DND-41 (cell line): ENCODE measurements at regions not wholly inside any gene's neighbourhood (a gene's known extent, or its start where the extent isn't known, plus 50 kb on each side); places are given as distances from the start of the nearest gene placed in this dataset.

ENCODE experiments used
- ATAC-seq: fragments of 200-7000 bp; cut with Tn5 transposase; 3 replicates; pipeline ENCODE4 v1.9.1; 2021; ENCODE audit warnings: low read depth; ENCODE audit not compliant: insufficient read depth
- DNase-seq: peaks from one replicate; pipeline ENCODE4 v3.0.0-alpha.2; 2020
- H2AFZ ChIP-seq: 2 replicates; pipeline ENCODE4 v1.6.0; 2012; ENCODE audit warnings: low read depth, low read length
- H3K27ac ChIP-seq: 2 replicates; pipeline ENCODE4 v1.5.1; 2012; ENCODE audit warnings: low read length, inconsistent platforms
- H3K27me3 ChIP-seq: fragments of 200-600 bp; sonication (generic); 2 replicates; pipeline ENCODE4 v1.6.0; 2012; ENCODE audit warnings: low read length, mild to moderate bottlenecking, inconsistent platforms; ENCODE audit not compliant: insufficient read depth, poor library complexity
- H3K36me3 ChIP-seq: 2 replicates; pipeline ENCODE4 v1.5.1; 2012; ENCODE audit warnings: low read length, inconsistent platforms; ENCODE audit not compliant: insufficient read depth
- H3K4me1 ChIP-seq: 2 replicates; pipeline ENCODE4 v1.5.1; 2012; ENCODE audit warnings: mild to moderate bottlenecking, low read length; ENCODE audit not compliant: insufficient read depth
- H3K4me2 ChIP-seq: 2 replicates; pipeline ENCODE4 v1.6.0; 2012; ENCODE audit warnings: mild to moderate bottlenecking, moderate library complexity, low read length, inconsistent platforms; ENCODE audit not compliant: insufficient read depth
- H3K4me3 ChIP-seq, 2 experiments: fragments of 200-600 bp in 1 of 2; shearing (Covaris generic) in 1 of 2; 2 replicates each; pipeline ENCODE4 v1.5.1; 2012 to 2016; ENCODE audit warnings: inconsistent platforms in 2 of 2, low read length in 2 of 2, mild to moderate bottlenecking in 2 of 2, low read depth in 1 of 2, moderate library complexity in 1 of 2
- H3K79me2 ChIP-seq: 2 replicates; pipeline ENCODE4 v1.6.0; 2012; ENCODE audit warnings: low read length, inconsistent platforms; ENCODE audit not compliant: insufficient read depth
- H3K9ac ChIP-seq: 2 replicates; pipeline ENCODE4 v1.6.0; 2012; ENCODE audit warnings: low read depth, mild to moderate bottlenecking, inconsistent platforms, low read length, moderate library complexity
- H3K9me3 ChIP-seq: 2 replicates; pipeline ENCODE4 v1.5.1; 2012; ENCODE audit warnings: low read length, moderate library complexity, mild to moderate bottlenecking, inconsistent platforms; ENCODE audit not compliant: insufficient read depth, severe bottlenecking
- H4K20me1 ChIP-seq: 2 replicates; pipeline ENCODE4 v1.6.0; 2012; ENCODE audit warnings: low read length; ENCODE audit not compliant: insufficient read depth
- EZH2 ChIP-seq: IDR thresholded peaks from 3 replicates; pipeline ENCODE4 v1.6.1; 2012; ENCODE audit warnings: borderline replicate concordance, low read depth, mild to moderate bottlenecking, moderate library complexity, low read length, inconsistent platforms; ENCODE audit not compliant: severe bottlenecking
- TF ChIP-seq, protein P1 (sequence below): IDR thresholded peaks from 2 replicates; pipeline ENCODE4 v1.5.1; 2012; ENCODE audit warnings: borderline replicate concordance, low read length, moderate library complexity, mild to moderate bottlenecking; ENCODE audit not compliant: poor library complexity, severe bottlenecking; ENCODE audit errors: extremely low read depth

DNA sequence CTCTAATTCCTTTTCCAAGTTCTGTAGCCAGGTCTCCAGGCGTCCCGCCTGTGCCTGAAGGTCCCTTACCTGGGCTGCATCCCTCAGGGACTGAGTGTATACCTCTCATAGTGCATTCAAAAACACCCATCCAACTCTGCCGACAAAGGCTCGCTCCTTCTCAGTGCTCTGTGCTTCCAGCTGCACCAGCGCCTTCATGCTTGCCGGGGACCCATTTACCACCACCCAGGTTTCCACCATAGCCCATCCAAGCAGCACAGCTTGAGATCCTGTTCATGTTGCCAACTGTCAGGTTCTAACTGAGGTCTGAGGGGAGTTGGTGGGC, 794.5 kb downstream of the EFNA5 start:
- no peak overlapping the region for H2AFZ ChIP-seq
- TF ChIP-seq, protein P1, sequence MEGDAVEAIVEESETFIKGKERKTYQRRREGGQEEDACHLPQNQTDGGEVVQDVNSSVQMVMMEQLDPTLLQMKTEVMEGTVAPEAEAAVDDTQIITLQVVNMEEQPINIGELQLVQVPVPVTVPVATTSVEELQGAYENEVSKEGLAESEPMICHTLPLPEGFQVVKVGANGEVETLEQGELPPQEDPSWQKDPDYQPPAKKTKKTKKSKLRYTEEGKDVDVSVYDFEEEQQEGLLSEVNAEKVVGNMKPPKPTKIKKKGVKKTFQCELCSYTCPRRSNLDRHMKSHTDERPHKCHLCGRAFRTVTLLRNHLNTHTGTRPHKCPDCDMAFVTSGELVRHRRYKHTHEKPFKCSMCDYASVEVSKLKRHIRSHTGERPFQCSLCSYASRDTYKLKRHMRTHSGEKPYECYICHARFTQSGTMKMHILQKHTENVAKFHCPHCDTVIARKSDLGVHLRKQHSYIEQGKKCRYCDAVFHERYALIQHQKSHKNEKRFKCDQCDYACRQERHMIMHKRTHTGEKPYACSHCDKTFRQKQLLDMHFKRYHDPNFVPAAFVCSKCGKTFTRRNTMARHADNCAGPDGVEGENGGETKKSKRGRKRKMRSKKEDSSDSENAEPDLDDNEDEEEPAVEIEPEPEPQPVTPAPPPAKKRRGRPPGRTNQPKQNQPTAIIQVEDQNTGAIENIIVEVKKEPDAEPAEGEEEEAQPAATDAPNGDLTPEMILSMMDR, result no peak
- TF ChIP-seq EZH2, result no peak

GRCh38 chr5:106875591-106876297, 795.0 kb downstream of the EFNA5 start:
- Histone ChIP-seq H3K4me1 (no peaks in the 10 kb centered on the region), H3K27ac (no peak overlapping the region), H3K9me3 (peaks cover 21% of the 10 kb centered on the region), H3K79me2 (no peaks in the 10 kb centered on the region), H2AFZ (no peak overlapping the region), H3K4me3 (no peak overlapping the region), H3K27me3 (no peaks in the 10 kb centered on the region), H4K20me1 (no peaks in the 10 kb centered on the region), H3K9ac (no peak overlapping the region), H3K4me2 (no peak overlapping the region), H3K36me3 (no peaks in the 10 kb centered on the region)
- DNase-seq (no peak), ATAC-seq (no peak; the same call in 2 of the 3 replicates)
- TF ChIP-seq, protein P1, result peak; percentile 58
- TF ChIP-seq EZH2, result no peak

More for the DNA sequence above, 794.5 kb downstream of the EFNA5 start:
- Histone ChIP-seq H3K79me2 (no peaks in the 10 kb centered on the region), H3K36me3 (no peaks in the 10 kb centered on the region), H4K20me1 (no peaks in the 10 kb centered on the region), H3K27ac (no peak overlapping the region), H3K4me1 (no peaks in the 10 kb centered on the region), H3K9me3 (peaks cover 21% of the 10 kb centered on the region), H3K4me2 (no peak overlapping the region), H3K4me3 (no peak overlapping the region), H3K27me3 (no peaks in the 10 kb centered on the region), H3K9ac (no peak overlapping the region)
- DNase-seq, result no peak
- no peak for ATAC-seq

GRCh38 chr5:106874974-106875373, 795.8 kb downstream of the EFNA5 start:
- Histone ChIP-seq H3K4me2 (no peak overlapping the region), H3K4me1 (no peaks in the 10 kb centered on the region), H2AFZ (no peak overlapping the region), H3K27me3 (no peaks in the 10 kb centered on the region), H3K79me2 (no peaks in the 10 kb centered on the region), H3K9me3 (peaks cover 21% of the 10 kb centered on the region), H3K27ac (no peak overlapping the region), H4K20me1 (no peaks in the 10 kb centered on the region), H3K9ac (no peak overlapping the region), H3K36me3 (no peaks in the 10 kb centered on the region), H3K4me3 (no peak overlapping the region)
- ATAC-seq (no peak), DNase-seq (no peak)
- TF ChIP-seq, protein P1, result no peak
- no peak for TF ChIP-seq EZH2
